ENCODE measurements at regions not wholly inside any gene's neighbourhood (a gene's known extent, or its start where the extent isn't known, plus 50 kb on each side); places are given as distances from the start of the nearest gene placed in this dataset.

DNA sequence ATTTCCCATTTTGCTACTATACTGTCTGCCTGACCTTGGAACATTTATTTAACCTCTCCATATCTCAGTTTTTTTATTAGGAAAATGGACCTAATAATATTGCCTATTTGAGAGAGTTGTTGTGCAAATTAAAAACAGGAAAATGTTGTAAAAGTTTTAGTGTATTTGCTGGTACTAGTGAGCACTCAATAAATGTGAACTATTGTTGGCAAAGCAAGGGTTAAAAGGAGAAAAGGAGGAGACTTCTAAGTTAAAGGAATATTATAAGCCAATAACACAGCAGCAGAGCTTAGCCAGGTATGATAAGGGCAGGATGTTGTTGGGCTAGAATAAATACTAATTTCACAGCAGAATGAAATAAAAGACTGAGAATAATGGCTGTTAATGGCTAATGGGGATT is 211.9 kb upstream of the FUT9 start:
- CTCF ChIA-PET (ENCODE audit: low intra/inter-chr PET ratio, low total read pairs), result no interaction called here

DNA sequence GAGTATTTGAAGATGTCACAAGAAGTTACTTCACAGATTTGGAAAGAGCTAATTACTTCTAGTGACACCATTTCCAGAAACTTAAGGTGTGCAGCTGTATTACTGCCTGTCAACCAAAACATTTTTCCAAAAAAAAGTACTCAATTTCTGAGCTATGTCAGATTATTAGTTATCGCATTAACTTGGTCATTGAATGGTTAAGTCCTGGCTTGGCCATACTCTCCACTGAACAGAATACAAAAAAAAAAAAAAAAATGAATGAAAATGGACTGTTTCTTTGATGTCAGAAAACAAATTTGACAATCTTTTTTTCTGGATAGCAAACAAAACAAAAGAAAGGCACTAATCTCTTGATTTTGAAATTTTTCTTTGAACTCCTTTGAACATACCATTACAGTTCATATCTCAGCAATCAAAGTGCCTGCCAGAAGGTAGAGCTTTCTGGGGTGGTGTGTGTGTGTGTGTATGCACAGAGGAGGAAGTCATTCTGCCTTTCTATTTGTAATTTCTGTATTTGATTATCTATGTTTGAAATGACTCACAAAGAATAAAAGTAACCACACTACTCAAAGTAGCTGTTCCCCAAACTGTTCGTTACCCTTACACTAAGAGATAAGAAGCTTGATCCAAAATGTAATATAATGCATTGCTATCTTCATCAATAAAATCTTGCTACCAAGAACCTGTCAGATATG is 210.8 kb upstream of the FUT9 start:
- peak; percentile 98 for DNase-seq (ENCODE audit: low spot score)
- TF ChIP-seq, protein P1, sequence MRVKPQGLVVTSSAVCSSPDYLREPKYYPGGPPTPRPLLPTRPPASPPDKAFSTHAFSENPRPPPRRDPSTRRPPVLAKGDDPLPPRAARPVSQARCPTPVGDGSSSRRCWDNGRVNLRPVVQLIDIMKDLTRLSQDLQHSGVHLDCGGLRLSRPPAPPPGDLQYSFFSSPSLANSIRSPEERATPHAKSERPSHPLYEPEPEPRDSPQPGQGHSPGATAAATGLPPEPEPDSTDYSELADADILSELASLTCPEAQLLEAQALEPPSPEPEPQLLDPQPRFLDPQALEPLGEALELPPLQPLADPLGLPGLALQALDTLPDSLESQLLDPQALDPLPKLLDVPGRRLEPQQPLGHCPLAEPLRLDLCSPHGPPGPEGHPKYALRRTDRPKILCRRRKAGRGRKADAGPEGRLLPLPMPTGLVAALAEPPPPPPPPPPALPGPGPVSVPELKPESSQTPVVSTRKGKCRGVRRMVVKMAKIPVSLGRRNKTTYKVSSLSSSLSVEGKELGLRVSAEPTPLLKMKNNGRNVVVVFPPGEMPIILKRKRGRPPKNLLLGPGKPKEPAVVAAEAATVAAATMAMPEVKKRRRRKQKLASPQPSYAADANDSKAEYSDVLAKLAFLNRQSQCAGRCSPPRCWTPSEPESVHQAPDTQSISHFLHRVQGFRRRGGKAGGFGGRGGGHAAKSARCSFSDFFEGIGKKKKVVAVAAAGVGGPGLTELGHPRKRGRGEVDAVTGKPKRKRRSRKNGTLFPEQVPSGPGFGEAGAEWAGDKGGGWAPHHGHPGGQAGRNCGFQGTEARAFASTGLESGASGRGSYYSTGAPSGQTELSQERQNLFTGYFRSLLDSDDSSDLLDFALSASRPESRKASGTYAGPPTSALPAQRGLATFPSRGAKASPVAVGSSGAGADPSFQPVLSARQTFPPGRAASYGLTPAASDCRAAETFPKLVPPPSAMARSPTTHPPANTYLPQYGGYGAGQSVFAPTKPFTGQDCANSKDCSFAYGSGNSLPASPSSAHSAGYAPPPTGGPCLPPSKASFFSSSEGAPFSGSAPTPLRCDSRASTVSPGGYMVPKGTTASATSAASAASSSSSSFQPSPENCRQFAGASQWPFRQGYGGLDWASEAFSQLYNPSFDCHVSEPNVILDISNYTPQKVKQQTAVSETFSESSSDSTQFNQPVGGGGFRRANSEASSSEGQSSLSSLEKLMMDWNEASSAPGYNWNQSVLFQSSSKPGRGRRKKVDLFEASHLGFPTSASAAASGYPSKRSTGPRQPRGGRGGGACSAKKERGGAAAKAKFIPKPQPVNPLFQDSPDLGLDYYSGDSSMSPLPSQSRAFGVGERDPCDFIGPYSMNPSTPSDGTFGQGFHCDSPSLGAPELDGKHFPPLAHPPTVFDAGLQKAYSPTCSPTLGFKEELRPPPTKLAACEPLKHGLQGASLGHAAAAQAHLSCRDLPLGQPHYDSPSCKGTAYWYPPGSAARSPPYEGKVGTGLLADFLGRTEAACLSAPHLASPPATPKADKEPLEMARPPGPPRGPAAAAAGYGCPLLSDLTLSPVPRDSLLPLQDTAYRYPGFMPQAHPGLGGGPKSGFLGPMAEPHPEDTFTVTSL (CRISPR knock-in tag; IDR thresholded peaks at IDR 0.05; ENCODE audit: borderline replicate concordance), result peak; percentile 91; the same call in 1 of the 2 replicates
- peak; percentile 43; the same call in 1 of the 2 replicates for TF ChIP-seq ELF1 (CRISPR knock-in tag; IDR thresholded peaks at IDR 0.05)
- TF ChIP-seq SOX13 (IDR thresholded peaks at IDR 0.05), result peak; percentile 79; the same call in 1 of the 2 replicates
- peak in 1 of 2 experiments; percentile 93; a peak in 2 of 4 replicates for TF ChIP-seq SOX13 (CRISPR knock-in tag; conservative IDR thresholded peaks at IDR 0.05 in 1 of 2, IDR thresholded peaks at IDR 0.05 in 1 of 2)
- no peak for TF ChIP-seq CHCHD3 (CRISPR knock-in tag; IDR thresholded peaks at IDR 0.05)
- no peak for TF ChIP-seq ZNF33B (CRISPR knock-in tag; IDR thresholded peaks at IDR 0.05)

More for the DNA sequence above, 211.9 kb upstream of the FUT9 start:
- peak; percentile 95 for TF ChIP-seq ZNF652 (CRISPR knock-in tag; IDR thresholded peaks at IDR 0.05; ENCODE audit: borderline replicate concordance, low read depth)
- TF ChIP-seq, protein P2, sequence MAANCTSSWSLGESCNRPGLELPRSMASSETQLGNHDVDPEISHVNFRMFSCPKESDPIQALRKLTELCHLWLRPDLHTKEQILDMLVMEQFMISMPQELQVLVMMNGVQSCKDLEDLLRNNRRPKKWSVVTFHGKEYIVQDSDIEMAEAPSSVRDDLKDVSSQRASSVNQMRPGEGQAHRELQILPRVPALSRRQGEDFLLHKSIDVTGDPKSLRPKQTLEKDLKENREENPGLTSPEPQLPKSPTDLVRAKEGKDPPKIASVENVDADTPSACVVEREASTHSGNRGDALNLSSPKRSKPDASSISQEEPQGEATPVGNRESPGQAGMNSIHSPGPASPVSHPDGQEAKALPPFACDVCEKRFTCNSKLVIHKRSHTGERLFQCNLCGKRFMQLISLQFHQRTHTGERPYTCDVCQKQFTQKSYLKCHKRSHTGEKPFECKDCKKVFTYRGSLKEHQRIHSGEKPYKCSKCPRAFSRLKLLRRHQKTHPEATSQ (CRISPR knock-in tag; IDR thresholded peaks at IDR 0.05; ENCODE audit: borderline replicate concordance), result no peak
- Histone ChIP-seq H3K79me2 (ENCODE audit: insufficient read depth, low read length) (no peaks in the 10 kb centered on the region), H3K4me2 (ENCODE audit: low read depth, low read length) (no peak overlapping the region), H4K20me1 (ENCODE audit: insufficient read depth, low read length) (no peaks in the 10 kb centered on the region), H3K4me3 (replicated peaks in 1 of 3; ENCODE audit: insufficient read depth in 1 of 3, low read depth in 2 of 3, low read length in 3 of 3) (no peak overlapping the region), H2AFZ (ENCODE audit: low read length) (no peak overlapping the region), H3K9me3 (ENCODE audit: low read length) (0 out of 2 replicates have a peak, but pooled peaks cover 4% of the 10 kb centered on the region), H3K36me3 (replicated peaks in 1 of 2; ENCODE audit: control insufficient read depth in 1 of 2, insufficient read depth in 2 of 2, low read length in 2 of 2) (no peaks in the 10 kb centered on the region), H3K27me3 (ENCODE audit: control insufficient read depth in 1 of 2, insufficient read depth in 2 of 2, low read length in 2 of 2) (no peaks in the 10 kb centered on the region), H3K9ac (ENCODE audit: insufficient read depth, low read depth, low read length) (no peak overlapping the region), H3K4me1 (ENCODE audit: insufficient read depth, low read length) (peaks cover 63% of the 10 kb centered on the region), H3K27ac (ENCODE audit: extremely low read length, insufficient read depth, low read length) (peak overlapping the region; percentile 85)
- in situ Hi-C loops (cut with HindIII; ENCODE audit: extremely low pct_ligation_motif_present, low pct_unique_long_range_greater_than_20kb) (no loop called here), intact Hi-C loops (cut with micrococcal nuclease; ENCODE audit: unreplicated experiment) (loop anchor here (2.0 kb wide), 2 partner anchors 35 to 53 kb away; no protein-coding TSS in a partner anchor)
- POLR2A ChIA-PET, result interaction anchor here (1.2 to 2.0 kb wide), 3 partner anchors 11 to 53 kb away, joined by 3 to 21 read pairs (median 4); no protein-coding TSS in a partner anchor
- DNase-seq (ENCODE audit: low spot score) (no peak), FAIRE-seq (no peak), ATAC-seq (no peak)
- no TSS peak for BruUV-seq (replicated peaks)

More for the DNA sequence above, 210.8 kb upstream of the FUT9 start:
- peaks cover 68% of the 10 kb centered on the region for H3K4me1 ChIP-seq (ENCODE audit: insufficient read depth, low read length)
- H3K79me2 ChIP-seq (ENCODE audit: insufficient read depth, low read length), result no peaks in the 10 kb centered on the region
- H3K36me3 ChIP-seq (replicated peaks in 1 of 2; ENCODE audit: control insufficient read depth in 1 of 2, insufficient read depth in 2 of 2, low read length in 2 of 2), result no peaks in the 10 kb centered on the region
- peak overlapping the region; percentile 54 for H3K4me2 ChIP-seq (ENCODE audit: low read depth, low read length)
- in situ Hi-C loops (cut with HindIII; ENCODE audit: extremely low pct_ligation_motif_present, low pct_unique_long_range_greater_than_20kb), result no loop called here
- no peak overlapping the region for H2AFZ ChIP-seq (ENCODE audit: low read length)
- H3K9me3 ChIP-seq (ENCODE audit: low read length), result 0 out of 2 replicates have a peak, but pooled peaks cover 7% of the 10 kb centered on the region
- CTCF ChIA-PET (ENCODE audit: low intra/inter-chr PET ratio, low total read pairs), result interaction anchor here (1.5 kb wide), 1 partner anchor 11 kb away, joined by 7 read pairs; no protein-coding TSS in a partner anchor
- no peaks in the 10 kb centered on the region for H3K27me3 ChIP-seq (ENCODE audit: control insufficient read depth in 1 of 2, insufficient read depth in 2 of 2, low read length in 2 of 2)
- FAIRE-seq (peak; percentile 68), ATAC-seq (peak; percentile 98)
- 0% methylated on average over 2 of the region's 2 CpGs for WGBS (ENCODE audit: low lambda C conversion rate)
- H4K20me1 ChIP-seq (ENCODE audit: insufficient read depth, low read length), result no peaks in the 10 kb centered on the region
- peak overlapping the region in 1 of 3 experiments; percentile 13; a peak in 1 of 6 replicates for H3K4me3 ChIP-seq (replicated peaks in 1 of 3; ENCODE audit: insufficient read depth in 1 of 3, low read depth in 2 of 3, low read length in 3 of 3)
- no TSS peak for BruUV-seq (replicated peaks)
- peak overlapping the region; percentile 61 for H3K9ac ChIP-seq (ENCODE audit: insufficient read depth, low read depth, low read length)
- POLR2A ChIA-PET, result interaction anchor here (0.7 to 2.0 kb wide), 4 partner anchors 10 to 72 kb away, joined by 3 to 21 read pairs (median 6); no protein-coding TSS in a partner anchor
- H3K27ac ChIP-seq (ENCODE audit: extremely low read length, insufficient read depth, low read length), result peak overlapping the region; percentile 85
- intact Hi-C loops (cut with micrococcal nuclease; ENCODE audit: unreplicated experiment), result loop anchor here (1.0 to 2.0 kb wide), 3 partner anchors 10 to 52 kb away; no protein-coding TSS in a partner anchor

Measured in HepG2 (cell line).